Gastroesophageal sphincter (tissue), 3 donors: ENCODE measurements at regions not wholly inside any gene's neighbourhood (a gene's known extent, or its start where the extent isn't known, plus 50 kb on each side); places are given as distances from the start of the nearest gene placed in this dataset.

ENCODE experiments used
- EP300 ChIP-seq: sonication (generic); formaldehyde crosslinking; IDR thresholded peaks from one replicate; pipeline ENCODE4 v1.6.1; 2017; ENCODE audit warnings: antibody characterized with exemption, mild to moderate bottlenecking
- POLR2A ChIP-seq, 2 donors: fragments of 450-650 bp; IDR thresholded peaks; one replicate each; pipeline ENCODE4 v1.6.1; 2017; ENCODE audit warnings: antibody characterized with exemption in 2 of 2, mild to moderate bottlenecking in 2 of 2, moderate library complexity in 1 of 2
- TF ChIP-seq, protein P1 (sequence below), 4 experiments: fragments of 200-600 bp in 2 of 4; fragments of 450-650 bp in 2 of 4; sonication (generic) in 1 of 4; IDR thresholded peaks; one replicate each; pipeline ENCODE4 v1.5.1; 2017 to 2019; ENCODE audit warnings: antibody characterized with exemption in 4 of 4, mild to moderate bottlenecking in 2 of 4, moderate library complexity in 2 of 4

DNA sequence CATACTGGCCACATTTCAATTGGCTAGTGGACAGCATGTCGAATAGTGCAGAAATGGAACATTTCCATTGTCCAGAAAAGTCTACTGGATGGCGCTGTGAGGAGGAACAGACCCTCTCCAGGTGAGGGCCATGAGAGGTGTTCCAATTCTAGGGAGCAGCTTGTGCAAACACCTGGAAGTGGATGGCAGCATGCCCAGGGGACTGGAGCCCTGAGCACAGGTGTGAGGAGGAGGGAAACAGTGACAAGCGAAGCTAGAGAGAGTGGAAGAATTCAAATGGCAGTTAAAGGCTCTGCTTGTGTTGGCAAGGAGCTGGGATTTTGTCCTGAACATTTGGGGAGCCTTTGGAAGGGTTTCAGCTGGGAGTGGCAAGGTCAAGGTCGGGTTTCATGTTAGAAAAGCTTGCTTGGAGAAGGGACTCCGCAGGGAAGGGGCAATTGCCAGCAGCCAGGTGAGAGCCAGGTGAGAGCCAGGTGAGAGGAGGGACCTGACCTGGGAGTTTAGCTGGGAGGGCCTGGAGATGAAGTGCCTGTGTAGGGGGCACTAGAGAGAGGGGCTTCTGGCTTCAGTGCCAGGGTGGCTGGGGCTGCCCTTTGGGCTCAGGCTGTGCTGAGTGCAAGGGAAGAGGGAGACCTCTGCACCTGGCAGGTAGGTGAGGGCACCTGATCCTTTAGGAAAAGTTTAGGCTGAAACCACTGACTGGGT is 93.8 kb downstream of the LINGO1 start:
- TF ChIP-seq, protein P1, sequence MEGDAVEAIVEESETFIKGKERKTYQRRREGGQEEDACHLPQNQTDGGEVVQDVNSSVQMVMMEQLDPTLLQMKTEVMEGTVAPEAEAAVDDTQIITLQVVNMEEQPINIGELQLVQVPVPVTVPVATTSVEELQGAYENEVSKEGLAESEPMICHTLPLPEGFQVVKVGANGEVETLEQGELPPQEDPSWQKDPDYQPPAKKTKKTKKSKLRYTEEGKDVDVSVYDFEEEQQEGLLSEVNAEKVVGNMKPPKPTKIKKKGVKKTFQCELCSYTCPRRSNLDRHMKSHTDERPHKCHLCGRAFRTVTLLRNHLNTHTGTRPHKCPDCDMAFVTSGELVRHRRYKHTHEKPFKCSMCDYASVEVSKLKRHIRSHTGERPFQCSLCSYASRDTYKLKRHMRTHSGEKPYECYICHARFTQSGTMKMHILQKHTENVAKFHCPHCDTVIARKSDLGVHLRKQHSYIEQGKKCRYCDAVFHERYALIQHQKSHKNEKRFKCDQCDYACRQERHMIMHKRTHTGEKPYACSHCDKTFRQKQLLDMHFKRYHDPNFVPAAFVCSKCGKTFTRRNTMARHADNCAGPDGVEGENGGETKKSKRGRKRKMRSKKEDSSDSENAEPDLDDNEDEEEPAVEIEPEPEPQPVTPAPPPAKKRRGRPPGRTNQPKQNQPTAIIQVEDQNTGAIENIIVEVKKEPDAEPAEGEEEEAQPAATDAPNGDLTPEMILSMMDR (IDR thresholded peaks at IDR 0.05) = no peak
- TF ChIP-seq EP300 = no peak
- TF ChIP-seq POLR2A (IDR thresholded peaks at IDR 0.05) = no peak
